OCI-LY7 (cell line): ENCODE measurements at regions not wholly inside any gene's neighbourhood (a gene's known extent, or its start where the extent isn't known, plus 50 kb on each side); places are given as distances from the start of the nearest gene placed in this dataset.

Source experiments
- BruUV-seq: library from RNA; stranded (reverse); fragments of 400-500 nt; replicated peaks from 2 replicates; lab custom pipeline; 2021; lab: Mats Ljungman, UMichigan
- CTCF ChIA-PET: fragments of 300-600 bp; sonication (Branson Sonifier 250); formaldehyde crosslinking; loops from one replicate; lab custom pipeline; 2022; ENCODE audit warnings: antibody characterized with exemption; ENCODE audit not compliant: unreplicated experiment; lab: Charles Lee
- POLR2A ChIA-PET: fragments of 300-600 bp; sonication (Branson Sonifier 250); formaldehyde crosslinking; loops from one replicate; lab custom pipeline; 2022; ENCODE audit warnings: antibody characterized with exemption; lab: Charles Lee
- DNase-seq: peaks from one replicate; pipeline ENCODE4 v3.0.0-alpha.2; 2015; ENCODE audit warnings: low spot score
- H2AFZ ChIP-seq: fragments of 200-600 bp; sonication (generic), shearing (Covaris generic); 2 replicates; pipeline ENCODE4 v1.6.1; 2014; ENCODE audit warnings: mild to moderate bottlenecking, antibody characterized with exemption, low read length, moderate library complexity
- H3K27ac ChIP-seq: fragments of 200-600 bp; sonication (generic); 2 replicates; pipeline ENCODE4 v1.5.1; 2014; ENCODE audit warnings: mixed run types, low read depth, mild to moderate bottlenecking, moderate library complexity, low read length, inconsistent platforms; ENCODE audit not compliant: poor library complexity, severe bottlenecking
- H3K36me3 ChIP-seq: fragments of 200-600 bp; sonication (generic); 2 replicates; pipeline ENCODE4 v1.6.1; 2014; ENCODE audit warnings: mild to moderate bottlenecking, antibody characterized with exemption, low read length, moderate library complexity, mixed read lengths; ENCODE audit not compliant: insufficient read depth
- H3K4me1 ChIP-seq: fragments of 200-600 bp; sonication (generic); 2 replicates; pipeline ENCODE4 v1.5.1; 2014; ENCODE audit warnings: mild to moderate bottlenecking, low read length; ENCODE audit not compliant: insufficient read depth, poor library complexity, severe bottlenecking
- H3K4me2 ChIP-seq: fragments of 200-600 bp; sonication (generic); 2 replicates; pipeline ENCODE4 v1.6.1; 2014; ENCODE audit warnings: mild to moderate bottlenecking, low read length
- H3K4me3 ChIP-seq: fragments of 200-600 bp; sonication (generic); 2 replicates; pipeline ENCODE4 v1.5.1; 2014; ENCODE audit warnings: mild to moderate bottlenecking, low read depth, low read length; ENCODE audit not compliant: poor library complexity, severe bottlenecking
- H3K79me2 ChIP-seq: fragments of 200-600 bp; sonication (generic); 2 replicates; pipeline ENCODE4 v1.6.1; 2016; ENCODE audit warnings: low read depth, mild to moderate bottlenecking, low read length, moderate library complexity, mixed read lengths; ENCODE audit not compliant: insufficient read depth
- H3K9me2 ChIP-seq: fragments of 200-600 bp; sonication (generic); 2 replicates; pipeline ENCODE4 v1.6.1; 2016; ENCODE audit warnings: mild to moderate bottlenecking, low read length, mixed read lengths; ENCODE audit not compliant: insufficient read depth
- H3K9me3 ChIP-seq: fragments of 200-600 bp; sonication (generic); 2 replicates; pipeline ENCODE4 v1.6.1; 2014; ENCODE audit warnings: mild to moderate bottlenecking, mixed run types, low read length, mixed read lengths
- H4K20me1 ChIP-seq: fragments of 200-600 bp; sonication (generic); 2 replicates; pipeline ENCODE4 v1.6.1; 2014; ENCODE audit warnings: mild to moderate bottlenecking, antibody characterized with exemption, low read length, moderate library complexity, mixed read lengths; ENCODE audit not compliant: insufficient read depth
- CTCF ChIP-seq: fragments of 200-600 bp; sonication (generic); conservative IDR thresholded peaks from 2 replicates; pipeline ENCODE4 v1.5.1; 2014; ENCODE audit warnings: mild to moderate bottlenecking, antibody characterized with exemption, low read length, moderate library complexity, mixed read lengths
- EZH2phosphoT487 ChIP-seq: fragments of 200-600 bp; sonication (generic); IDR thresholded peaks from 2 replicates; pipeline ENCODE4 v1.6.1; 2018; ENCODE audit warnings: low read depth, borderline replicate concordance, mild to moderate bottlenecking, mixed run types, antibody characterized with exemption, low read length, moderate library complexity, mixed read lengths
- intact Hi-C: fragments of 100-400 bp; cut with micrococcal nuclease; formaldehyde crosslinking; loops from one replicate; pipeline ENCODE4 v1.10.0; 2022; ENCODE audit not compliant: unreplicated experiment

GRCh38 chr5:3343911-3344310 lies 251.7 kb upstream of the IRX1 start:
- H3K4me2 ChIP-seq: no peak overlapping the region
- H3K27ac ChIP-seq: no peak overlapping the region
- no peaks in the 10 kb centered on the region for H3K9me3 ChIP-seq
- BruUV-seq: no TSS peak
- ChIA-PET CTCF (no interaction called here), POLR2A (no interaction called here)
- no peaks in the 10 kb centered on the region for H3K4me1 ChIP-seq
- no peaks in the 10 kb centered on the region for H3K9me2 ChIP-seq
- intact Hi-C loops: no loop called here
- no peak for TF ChIP-seq CTCF
- TF ChIP-seq EZH2phosphoT487: no peak
- H2AFZ ChIP-seq: no peak overlapping the region
- no peaks in the 10 kb centered on the region for H4K20me1 ChIP-seq
- no peaks in the 10 kb centered on the region for H3K36me3 ChIP-seq
- no peak for DNase-seq
- no peaks in the 10 kb centered on the region for H3K79me2 ChIP-seq
- H3K4me3 ChIP-seq: no peak overlapping the region

GRCh38 chr5:3343211-3343610 lies 252.4 kb upstream of the IRX1 start:
- no peaks in the 10 kb centered on the region for H3K36me3 ChIP-seq
- DNase-seq: no peak
- H3K4me2 ChIP-seq: no peak overlapping the region
- H3K9me2 ChIP-seq: no peaks in the 10 kb centered on the region
- H3K4me3 ChIP-seq: no peak overlapping the region
- no peaks in the 10 kb centered on the region for H4K20me1 ChIP-seq
- no peak overlapping the region for H2AFZ ChIP-seq
- TF ChIP-seq CTCF: no peak
- TF ChIP-seq EZH2phosphoT487: no peak
- no TSS peak for BruUV-seq
- H3K27ac ChIP-seq: no peak overlapping the region
- ChIA-PET CTCF (no interaction called here), POLR2A (no interaction called here)
- H3K4me1 ChIP-seq: no peaks in the 10 kb centered on the region
- H3K9me3 ChIP-seq: no peaks in the 10 kb centered on the region
- no peaks in the 10 kb centered on the region for H3K79me2 ChIP-seq
- intact Hi-C loops: no loop called here

GRCh38 chr5:3342271-3343100 lies 253.1 kb upstream of the IRX1 start:
- no peaks in the 10 kb centered on the region for H3K9me2 ChIP-seq
- no peak overlapping the region for H3K4me3 ChIP-seq
- H3K36me3 ChIP-seq: no peaks in the 10 kb centered on the region
- H3K4me1 ChIP-seq: no peaks in the 10 kb centered on the region
- intact Hi-C loops: no loop called here
- no peaks in the 10 kb centered on the region for H3K9me3 ChIP-seq
- ChIA-PET POLR2A (no interaction called here), CTCF (no interaction called here)
- H2AFZ ChIP-seq: no peak overlapping the region
- no peak for DNase-seq
- TF ChIP-seq EZH2phosphoT487 (no peak), CTCF (no peak)
- H3K27ac ChIP-seq: no peak overlapping the region
- BruUV-seq: no TSS peak
- no peaks in the 10 kb centered on the region for H3K79me2 ChIP-seq
- no peaks in the 10 kb centered on the region for H4K20me1 ChIP-seq
- H3K4me2 ChIP-seq: no peak overlapping the region
